M059J (cell line): ENCODE measurements at regions not wholly inside any gene's neighbourhood (a gene's known extent, or its start where the extent isn't known, plus 50 kb on each side); places are given as distances from the start of the nearest gene placed in this dataset.
"Not testable (repeated sequence)": the region's sequence is repeated elsewhere in the genome, so short reads cannot be mapped to it uniquely, and the experiment has no call there.

Source experiments
- DNase-seq: peaks from one replicate; pipeline ENCODE4 v3.0.0-alpha.2; 2012; ENCODE audit warnings: low read depth

DNA sequence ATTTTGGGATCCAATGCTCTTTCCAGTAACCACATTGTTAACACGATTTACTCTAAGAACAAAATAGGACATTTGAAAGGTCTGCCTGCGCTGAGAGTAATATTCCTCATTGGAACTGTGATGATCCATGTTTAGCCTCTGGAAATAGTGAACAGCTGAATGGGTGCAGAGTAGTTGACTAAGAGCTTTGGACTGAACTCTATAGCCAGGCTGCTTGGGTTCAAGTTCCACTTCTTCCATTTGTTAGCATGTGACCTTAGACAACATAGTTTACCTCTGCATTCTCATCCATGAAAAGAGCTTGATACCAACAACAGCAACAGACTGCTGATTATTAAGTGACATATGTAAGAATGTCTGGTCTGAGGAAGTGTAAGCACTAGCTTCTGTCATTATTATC, 128.3 kb upstream of the MMADHC start:
- DNase-seq, result no peak

DNA sequence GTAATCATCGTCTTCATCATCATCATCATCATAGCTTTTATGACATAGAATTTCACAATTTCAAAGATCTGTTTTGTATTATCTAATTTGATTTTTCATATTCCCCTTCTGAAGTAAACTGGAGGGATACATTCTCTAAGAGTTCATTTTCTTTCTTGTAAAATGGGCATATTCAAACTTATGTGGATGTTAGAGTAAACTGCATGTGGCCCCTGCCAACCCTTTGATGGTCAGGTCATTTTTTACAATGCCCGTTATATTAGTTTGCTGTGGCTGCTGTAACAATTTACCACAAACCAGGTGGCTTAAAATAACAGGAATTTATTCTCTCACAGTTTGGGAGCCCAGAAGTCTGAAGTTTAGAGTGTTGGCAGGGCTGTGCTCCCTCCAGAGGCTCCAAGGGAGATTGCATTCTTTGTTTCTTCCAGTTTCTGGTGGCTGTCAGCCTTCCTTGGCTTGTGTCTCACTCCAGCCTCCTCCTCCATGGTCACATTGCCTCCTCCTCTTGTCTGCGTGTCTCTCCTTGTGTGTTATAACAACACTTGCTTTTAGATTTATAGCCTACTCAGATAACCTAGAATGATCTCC, 127.5 kb upstream of the MMADHC start:
- DNase-seq, result peak; percentile 58

DNA sequence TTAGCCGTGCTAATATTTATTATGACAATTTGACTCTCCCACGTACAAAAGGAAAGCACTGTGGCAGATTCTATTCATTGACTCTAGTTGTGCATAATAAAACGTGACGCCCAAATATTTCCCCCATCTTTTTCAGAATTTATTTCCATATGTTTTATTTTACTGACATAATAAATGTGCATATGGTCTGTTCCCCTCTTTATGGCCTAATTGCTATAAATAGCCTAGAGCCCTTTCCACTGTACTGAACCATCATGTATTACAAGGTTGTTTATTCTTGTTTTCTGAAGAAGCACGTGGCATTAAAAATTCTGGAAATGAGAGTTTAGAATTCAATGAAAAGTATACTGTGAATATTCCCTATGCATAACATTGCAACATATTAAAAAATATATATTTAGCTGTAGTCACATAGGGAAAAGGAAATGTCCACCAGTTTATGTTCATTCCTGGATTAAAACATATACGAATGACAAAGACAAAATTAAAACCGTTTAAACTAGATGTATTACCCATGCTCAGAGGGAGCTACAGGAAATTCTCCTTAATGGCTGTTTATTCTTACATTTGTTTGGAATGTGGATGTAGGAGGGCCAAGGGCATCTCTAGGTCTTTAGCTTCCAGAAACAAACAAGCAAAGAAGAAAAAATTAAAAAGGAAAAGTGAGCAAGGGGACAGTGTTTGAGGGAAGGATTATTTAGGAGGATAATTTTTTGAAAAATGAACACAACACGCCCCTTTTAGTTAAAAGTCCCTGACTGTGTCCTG, 122.1 kb upstream of the MMADHC start:
- DNase-seq, result no peak

DNA sequence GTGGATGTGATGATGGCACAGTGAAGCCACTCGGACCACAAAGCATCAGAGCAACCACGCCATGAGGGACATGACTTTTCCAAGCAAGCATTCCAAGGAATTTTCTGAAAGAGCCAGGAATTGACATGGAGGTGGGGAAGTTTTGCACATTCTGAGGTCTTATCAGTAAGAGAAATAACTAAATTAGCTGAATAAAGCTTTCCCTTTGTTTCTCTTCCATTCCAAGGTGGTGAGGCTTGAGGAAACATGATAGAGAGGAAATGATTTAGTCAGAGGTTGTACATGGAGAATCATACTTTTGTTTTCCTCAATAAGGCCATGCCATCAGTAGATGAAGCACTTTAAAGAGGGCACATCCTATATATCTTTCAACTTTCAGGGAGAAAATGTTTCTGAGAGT, 115.7 kb upstream of the MMADHC start:
- DNase-seq, result peak; percentile 8

- no peak for DNase-seq
These were observed 115.0 kb upstream of the MMADHC start for GRCh38 chr2:149702571-149702970.

DNA sequence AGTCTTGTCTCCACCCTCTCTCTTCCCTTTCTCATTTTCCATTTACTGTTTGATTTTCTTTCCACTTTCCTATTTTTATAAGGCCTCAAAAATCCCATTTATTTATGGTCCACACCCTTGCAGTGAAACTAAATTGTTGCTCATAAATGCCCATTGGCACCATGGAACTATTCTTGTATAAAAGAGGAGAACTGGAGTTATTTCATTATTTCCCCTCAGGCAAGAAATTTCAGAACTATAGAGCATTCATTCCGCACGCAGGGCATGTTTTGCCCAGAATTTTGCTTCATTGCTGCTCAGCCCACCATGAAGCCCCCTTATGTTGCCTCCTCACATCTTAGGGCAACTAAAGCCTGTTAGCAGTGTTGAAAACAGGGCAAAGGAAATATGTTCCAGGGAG, 113.7 kb upstream of the MMADHC start:
- DNase-seq, result no peak

- DNase-seq, result no peak
These were observed 105.4 kb upstream of the MMADHC start for GRCh38 chr2:149692961-149693396.

- DNase-seq, result no peak
These were observed 103.2 kb upstream of the MMADHC start for GRCh38 chr2:149690825-149691224.

DNA sequence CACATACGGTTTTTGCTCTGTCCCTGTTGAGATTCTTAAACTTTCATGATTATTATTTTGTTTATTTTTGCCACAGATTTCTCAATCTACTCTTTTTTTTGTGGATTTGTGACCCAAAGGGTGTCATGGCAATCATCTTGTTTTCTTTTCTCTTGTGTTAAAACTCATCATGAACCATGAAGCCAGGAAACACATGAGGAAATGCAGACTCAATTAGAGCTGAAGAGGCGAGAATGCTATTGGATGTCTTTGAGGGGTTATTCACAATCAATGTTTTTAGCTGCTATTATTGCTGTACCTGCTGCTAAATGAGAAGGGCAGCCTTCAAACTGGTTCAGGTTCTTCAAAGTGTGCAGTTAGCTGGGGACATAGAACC, 99.5 kb upstream of the MMADHC start:
- no peak for DNase-seq

GRCh38 chr2:149686136-149687051, 98.8 kb upstream of the MMADHC start:
- DNase-seq, result no peak

DNA sequence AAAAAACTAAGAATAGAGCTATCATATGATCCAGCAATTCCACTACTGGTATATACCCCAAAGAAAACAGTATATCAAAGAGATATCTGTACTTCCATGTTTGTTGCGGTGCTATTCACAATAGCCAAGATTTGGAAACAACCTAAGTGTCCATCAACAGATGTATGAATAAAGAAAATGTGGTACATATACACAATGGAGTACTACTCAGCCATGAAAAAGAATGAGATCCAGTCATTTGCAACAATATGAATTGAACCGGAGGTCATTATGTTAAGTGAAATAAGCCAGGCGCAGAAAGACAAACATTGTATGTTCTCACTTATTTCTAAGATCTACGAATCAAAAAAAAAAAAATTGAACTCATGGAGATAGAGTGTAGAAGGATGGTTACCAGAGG, 97.8 kb upstream of the MMADHC start:
- DNase-seq, result not testable (repeated sequence)

DNA sequence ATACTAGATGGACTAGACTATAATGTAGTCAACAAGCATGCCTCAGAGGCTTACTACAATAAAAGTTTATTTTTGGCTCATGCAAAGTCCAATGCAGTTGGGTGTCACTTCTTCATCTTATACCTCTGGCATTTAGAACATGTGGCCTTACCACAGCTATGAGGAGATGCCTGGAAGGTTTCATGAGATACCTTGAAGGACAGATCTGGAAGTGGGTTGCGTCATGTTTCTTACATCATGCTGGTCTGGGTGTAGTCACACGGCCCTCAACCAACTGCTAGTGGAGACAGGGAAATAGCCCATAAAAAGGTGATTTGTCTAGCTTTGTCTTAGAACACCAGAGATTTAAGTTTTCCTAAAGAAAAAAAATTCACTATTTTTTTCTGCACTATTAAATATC, 91.7 kb upstream of the MMADHC start:
- peak; percentile 54 for DNase-seq

DNA sequence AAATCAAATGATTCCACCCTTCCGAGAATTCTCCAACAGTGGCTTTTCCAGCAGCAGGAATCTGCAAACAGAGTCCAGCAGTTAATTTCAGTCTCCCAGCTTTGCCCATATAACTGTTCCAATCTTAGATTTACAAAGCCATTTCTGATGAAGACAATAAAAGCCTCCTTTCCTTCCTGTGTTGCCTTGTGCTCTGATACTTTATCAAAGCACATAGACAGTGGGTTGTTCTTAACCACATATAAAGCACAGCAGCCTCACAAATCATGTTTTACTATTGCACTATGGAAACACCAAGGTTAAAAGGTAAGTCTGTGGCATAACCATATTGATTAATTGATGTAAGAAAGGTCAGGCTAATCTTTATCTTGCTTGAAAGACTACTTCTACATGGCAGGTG, 89.8 kb upstream of the MMADHC start:
- DNase-seq, result no peak

DNA sequence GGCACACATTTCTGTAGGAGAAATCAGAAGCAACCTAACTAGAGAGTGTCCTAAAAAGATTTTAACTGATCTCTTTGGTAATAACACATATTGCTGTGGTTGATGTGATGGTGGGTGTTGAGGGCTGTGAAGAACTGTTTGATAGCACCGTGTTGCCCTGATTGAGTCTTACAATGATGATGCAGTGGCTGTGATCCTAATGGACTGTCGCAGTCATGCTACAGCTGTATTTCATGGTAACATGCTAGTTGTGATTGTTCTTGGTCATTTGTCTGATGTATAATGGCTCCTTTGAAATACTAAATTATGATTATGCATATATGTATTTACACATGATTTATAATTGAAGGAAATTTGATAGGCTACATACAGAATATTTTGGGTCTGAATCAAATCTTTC, 82.5 kb upstream of the MMADHC start:
- no peak for DNase-seq

GRCh38 chr2:149666809-149667320, 79.3 kb upstream of the MMADHC start:
- no peak for DNase-seq

- no peak for DNase-seq
These were observed 77.3 kb upstream of the MMADHC start for GRCh38 chr2:149664896-149665295.

DNA sequence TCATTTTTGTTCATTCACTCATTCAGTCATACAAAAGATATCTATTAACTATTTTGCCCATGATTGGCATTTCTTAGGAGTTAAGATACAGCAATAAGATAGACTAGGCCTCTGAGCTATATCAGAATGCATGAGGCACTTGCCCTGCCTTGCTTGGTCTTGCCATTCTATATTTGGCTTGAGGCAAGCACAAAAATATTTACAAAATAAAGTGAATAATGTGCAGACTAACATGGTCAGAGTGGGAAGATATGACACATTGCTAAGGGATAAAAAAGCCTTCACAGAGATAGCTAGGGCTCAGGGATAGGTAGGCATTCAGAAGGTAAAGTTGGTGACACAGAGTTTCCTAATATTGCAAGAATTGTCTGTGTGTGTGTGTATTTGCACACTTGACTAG, 75.0 kb upstream of the MMADHC start:
- no peak for DNase-seq

DNA sequence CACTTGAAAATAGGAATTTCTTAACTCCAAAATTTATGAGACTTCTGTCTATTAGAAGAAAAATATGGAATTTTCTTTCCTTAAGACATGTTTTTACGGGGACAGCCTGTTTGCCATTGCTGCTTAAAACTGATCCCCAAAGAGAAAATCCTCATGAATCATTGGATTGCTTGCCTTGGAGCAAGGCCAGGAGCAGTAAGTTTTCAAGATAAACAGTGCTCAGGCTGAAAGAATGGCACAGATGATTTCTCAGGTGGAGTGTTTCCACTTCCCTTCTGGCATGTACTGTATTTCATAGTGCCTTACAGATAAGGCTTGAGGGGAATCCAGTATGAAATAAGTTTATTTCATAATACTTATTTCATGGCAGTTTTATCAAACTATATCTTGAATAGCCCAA, 74.3 kb upstream of the MMADHC start:
- DNase-seq, result peak; percentile 64

- DNase-seq, result no peak
These were observed 71.0 kb upstream of the MMADHC start for GRCh38 chr2:149658553-149658952.

GRCh38 chr2:149657401-149658040, 69.9 kb upstream of the MMADHC start:
- DNase-seq, result no peak

DNA sequence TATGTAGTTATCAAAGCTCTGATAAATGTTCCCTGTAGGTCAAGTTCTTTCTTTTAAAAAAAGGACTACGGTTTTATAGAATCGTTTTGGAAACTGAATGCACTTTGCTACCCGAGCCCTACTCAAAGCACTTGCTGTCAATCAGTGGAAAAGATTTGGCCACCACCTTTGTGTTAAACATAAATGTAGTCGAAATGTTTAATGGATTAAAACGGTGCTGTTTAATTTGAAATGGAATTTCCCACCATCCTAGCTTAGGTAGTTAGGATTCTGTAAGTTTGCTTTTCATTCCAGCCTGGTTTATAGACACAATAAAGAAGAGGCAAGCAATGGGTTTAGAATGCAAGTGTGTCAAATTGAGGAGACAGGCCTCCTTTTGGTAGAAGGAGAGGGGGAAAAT, 69.4 kb upstream of the MMADHC start:
- DNase-seq, result no peak

DNA sequence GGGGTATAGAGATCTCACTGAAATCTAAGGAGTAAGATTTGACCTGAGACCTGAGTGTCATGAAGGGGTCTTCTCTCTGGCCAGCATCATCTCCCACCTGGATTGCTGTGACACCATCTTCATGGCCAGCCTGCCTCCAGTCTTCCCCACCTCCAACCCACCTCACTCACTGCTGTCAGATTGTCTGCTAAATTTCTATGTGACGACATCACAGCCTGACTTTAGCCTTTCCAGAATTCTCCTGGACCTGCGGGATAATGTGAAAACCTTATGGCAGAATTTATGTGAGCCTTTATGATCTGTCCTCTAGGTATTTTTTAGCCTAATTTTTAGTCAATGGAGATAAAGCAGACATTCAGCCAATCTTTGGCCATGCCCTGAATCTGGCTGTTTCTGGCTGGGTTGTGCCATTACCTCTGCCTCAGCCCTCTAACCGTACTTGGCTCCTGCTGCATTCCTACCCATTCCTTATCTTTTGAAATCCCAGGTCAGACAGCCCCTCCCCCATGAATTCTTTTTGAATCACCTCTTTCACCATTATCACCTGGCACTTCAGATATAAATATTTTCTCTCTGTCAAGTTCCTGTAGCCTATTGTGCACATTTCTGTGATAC, 66.4 kb upstream of the MMADHC start:
- no peak for DNase-seq
